K562 (cell line): ENCODE measurements at regions not wholly inside any gene's neighbourhood (a gene's known extent, or its start where the extent isn't known, plus 50 kb on each side); places are given as distances from the start of the nearest gene placed in this dataset.

Source experiments
- CHD4 ChIP-seq: fragments of 200-600 bp; sonication (generic); IDR thresholded peaks from 3 replicates; pipeline ENCODE4 v1.6.1; 2012; ENCODE audit warnings: low read depth, mild to moderate bottlenecking, mixed read lengths, low read length, inconsistent platforms; ENCODE audit not compliant: insufficient read depth, insufficient replicate concordance, poor library complexity, severe bottlenecking
- CSDE1 ChIP-seq, 2 experiments: fragments of 450-650 bp; IDR thresholded peaks; 2 replicates each; pipeline ENCODE4 v1.6.1; 2016; ENCODE audit warnings: mild to moderate bottlenecking in 1 of 2
- ELF1 ChIP-seq: fragments of 200-800 bp; sonication (Bioruptor generic); IDR thresholded peaks from 2 replicates; pipeline ENCODE4 v1.6.1; 2016; ENCODE audit warnings: missing genetic modification characterization, missing compliant biosample characterization
- HNRNPUL1 ChIP-seq: fragments of 200-400 bp; formaldehyde crosslinking; IDR thresholded peaks from 2 replicates; pipeline ENCODE4 v1.6.1; 2017; ENCODE audit warnings: low read length
- POLR2A ChIP-seq: fragments of 450-650 bp; conservative IDR thresholded peaks from 2 replicates; pipeline ENCODE4 v1.6.1; 2016
- SIN3A ChIP-seq, 2 experiments: fragments of 150-350 bp in 1 of 2; IDR thresholded peaks; 2 replicates each; pipeline ENCODE4 v1.6.1; 2011 to 2016; ENCODE audit warnings: borderline replicate concordance in 2 of 2, low read depth in 2 of 2, low read length in 2 of 2, mild to moderate bottlenecking in 2 of 2, moderate library complexity in 2 of 2; ENCODE audit not compliant: control insufficient read depth in 1 of 2
- TARDBP ChIP-seq: fragments of 450-650 bp; IDR thresholded peaks from 2 replicates; pipeline ENCODE4 v1.6.1; 2016
- TCF7L2 ChIP-seq: fragments of 150-350 bp; IDR thresholded peaks from 2 replicates; pipeline ENCODE4 v1.6.1; 2016; ENCODE audit warnings: low read depth, mild to moderate bottlenecking, low read length, moderate library complexity
- YY1 ChIP-seq, 3 experiments: IDR thresholded peaks; 2 replicates each; pipeline ENCODE4 v1.6.1; 2011; ENCODE audit warnings: low read length in 2 of 3, mild to moderate bottlenecking in 2 of 3, moderate library complexity in 2 of 3, borderline replicate concordance in 1 of 3, control low read depth in 1 of 3, low read depth in 1 of 3; ENCODE audit not compliant: insufficient read depth in 3 of 3, insufficient replicate concordance in 2 of 3, control insufficient read depth in 1 of 3, insufficient read length in 1 of 3; ENCODE audit errors: extremely low read depth in 1 of 3
- ZNF324 ChIP-seq: fragments of 250-450 bp; sonication (Bioruptor Pico); IDR thresholded peaks from 2 replicates; pipeline ENCODE4 v1.4.0; 2020; ENCODE audit warnings: mild to moderate bottlenecking
- TF ChIP-seq, protein P1 (sequence below), 2 experiments: fragments of 450-650 bp; formaldehyde crosslinking in 1 of 2; IDR thresholded peaks; 2 replicates each; pipeline versions ENCODE4 v1.4.0 to v1.6.1; 2014 to 2020; ENCODE audit warnings: mild to moderate bottlenecking in 2 of 2, borderline replicate concordance in 1 of 2, low read depth in 1 of 2
- TF ChIP-seq, protein P2 (sequence below), 3 experiments: IDR thresholded peaks in 2 of 3; conservative IDR thresholded peaks in 1 of 3; 2 replicates each; pipeline ENCODE4 v1.5.1; 2011 to 2012; ENCODE audit warnings: low read length in 3 of 3, mild to moderate bottlenecking in 3 of 3, control low read depth in 2 of 3, improper control_type of control experiment in 1 of 3, inconsistent platforms in 1 of 3, low read depth in 1 of 3, mixed read lengths in 1 of 3, moderate library complexity in 1 of 3; ENCODE audit not compliant: insufficient read depth in 2 of 3
- TF ChIP-seq, protein P3 (sequence below): fragments of 250-450 bp; sonication (Bioruptor Pico); IDR thresholded peaks from 2 replicates; pipeline ENCODE4 v1.4.0; 2020; ENCODE audit warnings: mild to moderate bottlenecking, moderate library complexity
- TF ChIP-seq, protein P4 (sequence below), 2 experiments: fragments of 450-650 bp in 1 of 2; IDR thresholded peaks; 2 replicates each; pipeline ENCODE4 v1.6.1; 2011 to 2017; ENCODE audit warnings: low read depth in 2 of 2, antibody characterized with exemption in 1 of 2, borderline replicate concordance in 1 of 2, low read length in 1 of 2, mild to moderate bottlenecking in 1 of 2, mixed read lengths in 1 of 2; ENCODE audit not compliant: control insufficient read depth in 1 of 2

DNA sequence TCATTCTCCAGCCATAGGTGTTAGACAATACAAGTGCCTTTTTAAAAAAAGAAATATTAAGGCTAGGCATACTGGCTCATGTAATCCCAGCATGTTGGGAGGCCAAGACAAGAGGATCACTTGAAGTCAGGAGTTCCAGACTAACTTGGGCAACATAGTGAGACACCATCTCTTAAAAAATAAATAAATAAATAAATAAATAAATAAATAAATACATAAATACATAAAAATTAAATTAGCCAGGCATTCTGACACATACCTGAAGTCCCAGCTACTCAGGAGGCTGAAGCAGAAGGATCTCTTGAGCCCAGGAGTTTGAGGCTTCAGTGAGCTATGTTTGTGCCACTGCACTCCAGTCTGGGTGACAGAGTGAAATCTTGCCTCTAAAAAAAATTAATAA is 85.8 kb upstream of the ATP1B1 start:
- TF ChIP-seq ZNF324 (CRISPR knock-in tag) (no peak), SIN3A (IDR thresholded peaks at IDR 0.05; ENCODE audit: borderline replicate concordance in 2 of 2, control insufficient read depth in 1 of 2, low read depth in 2 of 2, low read length in 2 of 2) (no peak), POLR2A (no peak), CHD4 (no peak), YY1 (IDR thresholded peaks at IDR 0.05; ENCODE audit: borderline replicate concordance in 1 of 3, control insufficient read depth in 1 of 3, extremely low read depth in 1 of 3, insufficient read depth in 3 of 3, insufficient read length in 1 of 3, insufficient replicate concordance in 2 of 3, low read depth in 1 of 3, low read length in 2 of 3) (no peak), ELF1 (no peak), HNRNPUL1 (no peak), TARDBP (no peak), TCF7L2 (no peak), CSDE1 (IDR thresholded peaks at IDR 0.05) (no peak)
- TF ChIP-seq, protein P1, sequence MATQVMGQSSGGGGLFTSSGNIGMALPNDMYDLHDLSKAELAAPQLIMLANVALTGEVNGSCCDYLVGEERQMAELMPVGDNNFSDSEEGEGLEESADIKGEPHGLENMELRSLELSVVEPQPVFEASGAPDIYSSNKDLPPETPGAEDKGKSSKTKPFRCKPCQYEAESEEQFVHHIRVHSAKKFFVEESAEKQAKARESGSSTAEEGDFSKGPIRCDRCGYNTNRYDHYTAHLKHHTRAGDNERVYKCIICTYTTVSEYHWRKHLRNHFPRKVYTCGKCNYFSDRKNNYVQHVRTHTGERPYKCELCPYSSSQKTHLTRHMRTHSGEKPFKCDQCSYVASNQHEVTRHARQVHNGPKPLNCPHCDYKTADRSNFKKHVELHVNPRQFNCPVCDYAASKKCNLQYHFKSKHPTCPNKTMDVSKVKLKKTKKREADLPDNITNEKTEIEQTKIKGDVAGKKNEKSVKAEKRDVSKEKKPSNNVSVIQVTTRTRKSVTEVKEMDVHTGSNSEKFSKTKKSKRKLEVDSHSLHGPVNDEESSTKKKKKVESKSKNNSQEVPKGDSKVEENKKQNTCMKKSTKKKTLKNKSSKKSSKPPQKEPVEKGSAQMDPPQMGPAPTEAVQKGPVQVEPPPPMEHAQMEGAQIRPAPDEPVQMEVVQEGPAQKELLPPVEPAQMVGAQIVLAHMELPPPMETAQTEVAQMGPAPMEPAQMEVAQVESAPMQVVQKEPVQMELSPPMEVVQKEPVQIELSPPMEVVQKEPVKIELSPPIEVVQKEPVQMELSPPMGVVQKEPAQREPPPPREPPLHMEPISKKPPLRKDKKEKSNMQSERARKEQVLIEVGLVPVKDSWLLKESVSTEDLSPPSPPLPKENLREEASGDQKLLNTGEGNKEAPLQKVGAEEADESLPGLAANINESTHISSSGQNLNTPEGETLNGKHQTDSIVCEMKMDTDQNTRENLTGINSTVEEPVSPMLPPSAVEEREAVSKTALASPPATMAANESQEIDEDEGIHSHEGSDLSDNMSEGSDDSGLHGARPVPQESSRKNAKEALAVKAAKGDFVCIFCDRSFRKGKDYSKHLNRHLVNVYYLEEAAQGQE (IDR thresholded peaks at IDR 0.05; ENCODE audit: borderline replicate concordance), result no peak
- TF ChIP-seq, protein P1 (CRISPR knock-in tag; IDR thresholded peaks at IDR 0.05; ENCODE audit: low read depth), result no peak
- TF ChIP-seq, protein P2, sequence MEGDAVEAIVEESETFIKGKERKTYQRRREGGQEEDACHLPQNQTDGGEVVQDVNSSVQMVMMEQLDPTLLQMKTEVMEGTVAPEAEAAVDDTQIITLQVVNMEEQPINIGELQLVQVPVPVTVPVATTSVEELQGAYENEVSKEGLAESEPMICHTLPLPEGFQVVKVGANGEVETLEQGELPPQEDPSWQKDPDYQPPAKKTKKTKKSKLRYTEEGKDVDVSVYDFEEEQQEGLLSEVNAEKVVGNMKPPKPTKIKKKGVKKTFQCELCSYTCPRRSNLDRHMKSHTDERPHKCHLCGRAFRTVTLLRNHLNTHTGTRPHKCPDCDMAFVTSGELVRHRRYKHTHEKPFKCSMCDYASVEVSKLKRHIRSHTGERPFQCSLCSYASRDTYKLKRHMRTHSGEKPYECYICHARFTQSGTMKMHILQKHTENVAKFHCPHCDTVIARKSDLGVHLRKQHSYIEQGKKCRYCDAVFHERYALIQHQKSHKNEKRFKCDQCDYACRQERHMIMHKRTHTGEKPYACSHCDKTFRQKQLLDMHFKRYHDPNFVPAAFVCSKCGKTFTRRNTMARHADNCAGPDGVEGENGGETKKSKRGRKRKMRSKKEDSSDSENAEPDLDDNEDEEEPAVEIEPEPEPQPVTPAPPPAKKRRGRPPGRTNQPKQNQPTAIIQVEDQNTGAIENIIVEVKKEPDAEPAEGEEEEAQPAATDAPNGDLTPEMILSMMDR (IDR thresholded peaks at IDR 0.05 in 2 of 3, conservative IDR thresholded peaks at IDR 0.05 in 1 of 3; ENCODE audit: insufficient read depth in 2 of 3, low read depth in 1 of 3, low read length in 3 of 3), result no peak
- TF ChIP-seq, protein P3, sequence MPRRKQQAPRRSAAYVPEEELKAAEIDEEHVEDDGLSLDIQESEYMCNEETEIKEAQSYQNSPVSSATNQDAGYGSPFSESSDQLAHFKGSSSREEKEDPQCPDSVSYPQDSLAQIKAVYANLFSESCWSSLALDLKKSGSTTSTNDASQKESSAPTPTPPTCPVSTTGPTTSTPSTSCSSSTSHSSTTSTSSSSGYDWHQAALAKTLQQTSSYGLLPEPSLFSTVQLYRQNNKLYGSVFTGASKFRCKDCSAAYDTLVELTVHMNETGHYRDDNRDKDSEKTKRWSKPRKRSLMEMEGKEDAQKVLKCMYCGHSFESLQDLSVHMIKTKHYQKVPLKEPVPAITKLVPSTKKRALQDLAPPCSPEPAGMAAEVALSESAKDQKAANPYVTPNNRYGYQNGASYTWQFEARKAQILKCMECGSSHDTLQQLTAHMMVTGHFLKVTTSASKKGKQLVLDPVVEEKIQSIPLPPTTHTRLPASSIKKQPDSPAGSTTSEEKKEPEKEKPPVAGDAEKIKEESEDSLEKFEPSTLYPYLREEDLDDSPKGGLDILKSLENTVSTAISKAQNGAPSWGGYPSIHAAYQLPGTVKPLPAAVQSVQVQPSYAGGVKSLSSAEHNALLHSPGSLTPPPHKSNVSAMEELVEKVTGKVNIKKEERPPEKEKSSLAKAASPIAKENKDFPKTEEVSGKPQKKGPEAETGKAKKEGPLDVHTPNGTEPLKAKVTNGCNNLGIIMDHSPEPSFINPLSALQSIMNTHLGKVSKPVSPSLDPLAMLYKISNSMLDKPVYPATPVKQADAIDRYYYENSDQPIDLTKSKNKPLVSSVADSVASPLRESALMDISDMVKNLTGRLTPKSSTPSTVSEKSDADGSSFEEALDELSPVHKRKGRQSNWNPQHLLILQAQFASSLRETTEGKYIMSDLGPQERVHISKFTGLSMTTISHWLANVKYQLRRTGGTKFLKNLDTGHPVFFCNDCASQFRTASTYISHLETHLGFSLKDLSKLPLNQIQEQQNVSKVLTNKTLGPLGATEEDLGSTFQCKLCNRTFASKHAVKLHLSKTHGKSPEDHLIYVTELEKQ (CRISPR knock-in tag), result no peak
- TF ChIP-seq, protein P4, sequence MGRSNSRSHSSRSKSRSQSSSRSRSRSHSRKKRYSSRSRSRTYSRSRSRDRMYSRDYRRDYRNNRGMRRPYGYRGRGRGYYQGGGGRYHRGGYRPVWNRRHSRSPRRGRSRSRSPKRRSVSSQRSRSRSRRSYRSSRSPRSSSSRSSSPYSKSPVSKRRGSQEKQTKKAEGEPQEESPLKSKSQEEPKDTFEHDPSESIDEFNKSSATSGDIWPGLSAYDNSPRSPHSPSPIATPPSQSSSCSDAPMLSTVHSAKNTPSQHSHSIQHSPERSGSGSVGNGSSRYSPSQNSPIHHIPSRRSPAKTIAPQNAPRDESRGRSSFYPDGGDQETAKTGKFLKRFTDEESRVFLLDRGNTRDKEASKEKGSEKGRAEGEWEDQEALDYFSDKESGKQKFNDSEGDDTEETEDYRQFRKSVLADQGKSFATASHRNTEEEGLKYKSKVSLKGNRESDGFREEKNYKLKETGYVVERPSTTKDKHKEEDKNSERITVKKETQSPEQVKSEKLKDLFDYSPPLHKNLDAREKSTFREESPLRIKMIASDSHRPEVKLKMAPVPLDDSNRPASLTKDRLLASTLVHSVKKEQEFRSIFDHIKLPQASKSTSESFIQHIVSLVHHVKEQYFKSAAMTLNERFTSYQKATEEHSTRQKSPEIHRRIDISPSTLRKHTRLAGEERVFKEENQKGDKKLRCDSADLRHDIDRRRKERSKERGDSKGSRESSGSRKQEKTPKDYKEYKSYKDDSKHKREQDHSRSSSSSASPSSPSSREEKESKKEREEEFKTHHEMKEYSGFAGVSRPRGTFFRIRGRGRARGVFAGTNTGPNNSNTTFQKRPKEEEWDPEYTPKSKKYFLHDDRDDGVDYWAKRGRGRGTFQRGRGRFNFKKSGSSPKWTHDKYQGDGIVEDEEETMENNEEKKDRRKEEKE (IDR thresholded peaks at IDR 0.05; ENCODE audit: borderline replicate concordance in 1 of 2, control insufficient read depth in 1 of 2, low read depth in 2 of 2, low read length in 1 of 2), result no peak
